CD4-positive, alpha-beta T cell (primary cell): ENCODE measurements at regions not wholly inside any gene's neighbourhood (a gene's known extent, or its start where the extent isn't known, plus 50 kb on each side); places are given as distances from the start of the nearest gene placed in this dataset.

Source experiments
- ATAC-seq: fragments of 200-7000 bp; cut with Tn5 transposase; one replicate; pipeline ENCODE4 v1.10.0; 2022; ENCODE audit warnings: mild to moderate bottlenecking; ENCODE audit not compliant: poor library complexity
- CTCF ChIA-PET: fragments of 350-600 bp; sonication (Branson Sonifier 250); formaldehyde crosslinking; loops from one replicate; lab custom pipeline; 2021; ENCODE audit warnings: antibody characterized with exemption, inconsistent platforms; lab: Charles Lee
- POLR2A ChIA-PET: fragments of 350-600 bp; sonication (Branson Sonifier 250); formaldehyde crosslinking; loops from one replicate; lab custom pipeline; 2021; ENCODE audit warnings: antibody characterized with exemption, inconsistent platforms; lab: Charles Lee
- DNase-seq, 14 experiments: peaks; one replicate each; pipeline ENCODE4 v3.0.0-alpha.2; 2013 to 2020; ENCODE audit warnings: mixed read lengths in 2 of 14
- H3K27ac ChIP-seq, 2 donors: one replicate each; pipeline versions ENCODE4 v1.5.1 to v1.7.0; 2013; ENCODE audit warnings: low read length in 2 of 2, low read depth in 1 of 2, mild to moderate bottlenecking in 1 of 2
- H3K27me3 ChIP-seq, 2 experiments: 1 replicate in 1 of 2; 2 replicates in 1 of 2; pipeline versions ENCODE4 v1.6.1 to v1.7.0; 2013; ENCODE audit warnings: low read length in 2 of 2, control low read depth in 1 of 2, mild to moderate bottlenecking in 1 of 2, moderate library complexity in 1 of 2; ENCODE audit not compliant: insufficient read depth in 2 of 2, control insufficient read depth in 1 of 2
- H3K36me3 ChIP-seq: one replicate; pipeline ENCODE4 v1.6.1; 2013; ENCODE audit warnings: low read length, control low read depth; ENCODE audit not compliant: insufficient read depth
- H3K4me1 ChIP-seq: one replicate; pipeline ENCODE4 v1.6.1; 2013; ENCODE audit warnings: low read length, control low read depth; ENCODE audit not compliant: insufficient read depth
- H3K4me3 ChIP-seq: one replicate; pipeline ENCODE4 v1.5.1; 2013; ENCODE audit warnings: mild to moderate bottlenecking, low read length, moderate library complexity
- H3K9me3 ChIP-seq, 2 experiments: 1 replicate in 1 of 2; 2 replicates in 1 of 2; pipeline versions ENCODE4 v1.6.1 to v1.7.0; 2013; ENCODE audit warnings: low read length in 2 of 2, mild to moderate bottlenecking in 2 of 2, control low read depth in 1 of 2, moderate library complexity in 1 of 2; ENCODE audit not compliant: control insufficient read depth in 1 of 2, insufficient read depth in 1 of 2
- H3K27ac Mint-ChIP-seq: one replicate; pipeline ENCODE4 v1.8.0; 2020; ENCODE audit warnings: mixed read lengths
- H3K27me3 Mint-ChIP-seq: one replicate; pipeline ENCODE4 v1.8.0; 2021; ENCODE audit warnings: mixed read lengths
- H3K36me3 Mint-ChIP-seq: one replicate; pipeline ENCODE4 v1.8.0; 2021; ENCODE audit warnings: low read depth, mixed read lengths
- H3K4me1 Mint-ChIP-seq: one replicate; pipeline ENCODE4 v1.8.0; 2021; ENCODE audit warnings: low read depth, mixed read lengths
- H3K4me3 Mint-ChIP-seq: one replicate; pipeline ENCODE4 v1.8.0; 2020; ENCODE audit warnings: mild to moderate bottlenecking, mixed read lengths
- H3K9me3 Mint-ChIP-seq: one replicate; pipeline ENCODE4 v1.8.0; 2020; ENCODE audit warnings: mixed read lengths
- CTCF ChIP-seq: fragments of 200-600 bp; IDR thresholded peaks from one replicate; pipeline ENCODE4 v1.8.0; 2022; ENCODE audit warnings: antibody characterized with exemption, mild to moderate bottlenecking
- intact Hi-C, 2 experiments: fragments of 100-400 bp; cut with DNase I in 1 of 2; cut with micrococcal nuclease in 1 of 2; formaldehyde crosslinking; loops; one replicate each; pipeline versions ENCODE4 v1.15.1 to v1.9.0; 2023 to 2025; cut with DNase I, micrococcal nuclease

DNA sequence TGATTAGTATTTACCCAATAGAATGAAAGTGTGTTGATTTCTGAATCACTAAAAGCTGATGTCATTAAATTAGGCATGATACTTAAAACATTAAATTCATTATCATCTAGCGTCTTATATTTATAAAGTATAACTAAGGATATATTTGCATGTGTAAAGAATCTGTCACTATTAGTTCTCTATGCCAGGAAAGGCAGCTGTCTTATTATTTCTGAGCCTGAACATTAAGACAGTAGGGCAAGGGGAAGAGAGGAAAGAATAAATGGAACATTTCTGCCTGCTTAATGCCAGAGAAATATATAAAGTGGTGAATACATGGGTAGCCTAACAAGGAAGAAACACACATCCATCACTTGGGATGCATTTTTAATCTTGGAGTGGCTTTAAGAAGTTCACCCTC lies 965.1 kb upstream of the TMEM132C start:
- ATAC-seq (no peak), DNase-seq (no peak)
- TF ChIP-seq CTCF: no peak
- Histone ChIP-seq H3K36me3 (no peaks in the 10 kb centered on the region), H3K9me3 (no peaks in the 10 kb centered on the region), H3K27ac (no peak overlapping the region), H3K4me1 (no peaks in the 10 kb centered on the region), H3K27me3 (no peaks in the 10 kb centered on the region), H3K4me3 (no peak overlapping the region)
- no peak overlapping the region for H3K27ac Mint-ChIP-seq
- H3K27me3 Mint-ChIP-seq: no peaks in the 10 kb centered on the region
- POLR2A ChIA-PET: no interaction called here
- no peaks in the 10 kb centered on the region for H3K4me1 Mint-ChIP-seq
- no peaks in the 10 kb centered on the region for H3K9me3 Mint-ChIP-seq
- intact Hi-C loops: no loop called here
- CTCF ChIA-PET: no interaction called here
- no peaks in the 10 kb centered on the region for H3K36me3 Mint-ChIP-seq
- no peak overlapping the region for H3K4me3 Mint-ChIP-seq

- Histone ChIP-seq H3K4me1 (no peaks in the 10 kb centered on the region), H3K36me3 (no peaks in the 10 kb centered on the region), H3K4me3 (no peak overlapping the region), H3K27me3 (no peaks in the 10 kb centered on the region), H3K27ac (no peak overlapping the region), H3K9me3 (no peaks in the 10 kb centered on the region)
- H3K4me3 Mint-ChIP-seq: no peak overlapping the region
- ChIA-PET CTCF (no interaction called here), POLR2A (no interaction called here)
- TF ChIP-seq CTCF: no peak
- no peaks in the 10 kb centered on the region for H3K36me3 Mint-ChIP-seq
- no peak for DNase-seq
- no peaks in the 10 kb centered on the region for H3K4me1 Mint-ChIP-seq
- peaks cover 7% of the 10 kb centered on the region for H3K27me3 Mint-ChIP-seq
- H3K9me3 Mint-ChIP-seq: no peaks in the 10 kb centered on the region
- intact Hi-C loops: no loop called here
- ATAC-seq: no peak
- no peak overlapping the region for H3K27ac Mint-ChIP-seq
Measured at GRCh38 chr12:127304751-127305725, 961.9 kb upstream of the TMEM132C start.

GRCh38 chr12:127306604-127307215 lies 960.3 kb upstream of the TMEM132C start:
- TF ChIP-seq CTCF: no peak
- H3K27me3 Mint-ChIP-seq: peaks cover 7% of the 10 kb centered on the region
- intact Hi-C loops: no loop called here

More at GRCh38 chr12:127306604-127307215, 960.3 kb upstream of the TMEM132C start:
- Histone ChIP-seq H3K4me1 (no peaks in the 10 kb centered on the region), H3K27ac (no peak overlapping the region), H3K9me3 (no peaks in the 10 kb centered on the region), H3K27me3 (no peaks in the 10 kb centered on the region), H3K36me3 (no peaks in the 10 kb centered on the region), H3K4me3 (no peak overlapping the region)
- no peaks in the 10 kb centered on the region for H3K36me3 Mint-ChIP-seq
- DNase-seq (no peak), ATAC-seq (no peak)
- no peak overlapping the region for H3K27ac Mint-ChIP-seq
- ChIA-PET CTCF (no interaction called here), POLR2A (no interaction called here)
- H3K4me1 Mint-ChIP-seq: no peaks in the 10 kb centered on the region
- no peak overlapping the region for H3K4me3 Mint-ChIP-seq
- no peaks in the 10 kb centered on the region for H3K9me3 Mint-ChIP-seq
